ENCODE measurements at regions not wholly inside any gene's neighbourhood (a gene's known extent, or its start where the extent isn't known, plus 50 kb on each side); places are given as distances from the start of the nearest gene placed in this dataset.

DNA sequence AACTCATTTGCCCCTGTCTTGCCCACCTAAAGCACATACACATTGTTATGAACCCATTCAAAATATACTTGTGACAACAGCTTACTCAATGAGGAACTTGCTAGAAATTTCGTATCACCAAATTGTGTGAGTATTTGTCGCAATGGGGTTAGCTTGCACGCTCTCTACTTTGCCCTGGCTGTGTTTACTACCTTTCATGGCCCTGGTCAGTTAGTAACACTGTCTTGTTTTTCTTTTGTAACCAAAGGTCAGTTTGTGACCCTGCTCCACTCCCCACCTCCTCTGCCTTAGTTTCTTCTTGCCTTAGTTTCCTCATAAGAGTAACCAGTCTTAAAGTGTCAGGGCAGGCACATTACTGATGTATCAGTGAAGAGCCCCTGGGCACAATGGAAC is 205.8 kb upstream of the EEA1 start:
- no peak for DNase-seq (ENCODE audit: low read depth)

DNA sequence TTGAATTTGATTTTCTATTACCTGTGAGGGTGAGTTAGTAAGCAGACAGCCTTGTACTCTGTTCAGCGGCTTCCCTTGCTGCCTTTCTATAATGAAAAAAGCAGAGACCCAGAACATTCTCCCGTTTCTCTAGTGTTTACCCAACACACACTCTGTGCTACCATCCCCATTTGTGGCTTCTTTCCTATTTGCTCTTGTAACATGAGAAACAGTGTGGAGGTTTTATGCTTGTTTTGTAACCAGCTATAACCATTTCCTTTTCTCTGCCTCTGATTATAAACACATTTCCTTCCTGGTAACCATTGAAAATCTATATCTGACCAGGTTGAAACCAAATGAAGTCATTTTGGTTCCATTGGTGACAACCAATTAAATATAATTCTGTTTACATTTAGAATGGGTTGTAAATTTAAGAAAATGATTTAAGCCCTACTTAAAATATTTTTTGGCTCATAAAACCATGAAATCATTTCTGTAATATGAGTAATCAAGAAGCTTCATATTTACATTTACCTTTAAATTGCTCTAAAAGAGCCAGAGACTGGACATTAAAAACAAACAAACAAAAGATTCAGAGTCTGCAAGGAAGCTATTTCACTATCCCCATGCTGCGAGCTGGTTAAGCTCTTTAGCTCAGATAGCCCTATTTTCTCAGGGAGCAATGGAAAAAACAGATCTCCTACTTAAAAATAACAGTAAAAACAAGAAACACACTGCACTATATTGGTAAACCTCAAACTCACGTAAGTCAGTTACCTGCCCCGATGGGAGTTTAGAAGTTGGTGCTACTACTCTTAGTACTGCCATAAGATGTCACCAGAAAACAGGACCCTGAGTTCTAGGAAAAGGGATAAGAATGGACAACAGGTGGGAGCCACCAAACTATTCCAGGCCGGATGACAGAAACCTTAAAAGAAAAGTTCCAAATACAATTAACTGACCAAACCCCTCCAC is 206.5 kb upstream of the EEA1 start:
- DNase-seq (ENCODE audit: low read depth) = peak; percentile 82

DNA sequence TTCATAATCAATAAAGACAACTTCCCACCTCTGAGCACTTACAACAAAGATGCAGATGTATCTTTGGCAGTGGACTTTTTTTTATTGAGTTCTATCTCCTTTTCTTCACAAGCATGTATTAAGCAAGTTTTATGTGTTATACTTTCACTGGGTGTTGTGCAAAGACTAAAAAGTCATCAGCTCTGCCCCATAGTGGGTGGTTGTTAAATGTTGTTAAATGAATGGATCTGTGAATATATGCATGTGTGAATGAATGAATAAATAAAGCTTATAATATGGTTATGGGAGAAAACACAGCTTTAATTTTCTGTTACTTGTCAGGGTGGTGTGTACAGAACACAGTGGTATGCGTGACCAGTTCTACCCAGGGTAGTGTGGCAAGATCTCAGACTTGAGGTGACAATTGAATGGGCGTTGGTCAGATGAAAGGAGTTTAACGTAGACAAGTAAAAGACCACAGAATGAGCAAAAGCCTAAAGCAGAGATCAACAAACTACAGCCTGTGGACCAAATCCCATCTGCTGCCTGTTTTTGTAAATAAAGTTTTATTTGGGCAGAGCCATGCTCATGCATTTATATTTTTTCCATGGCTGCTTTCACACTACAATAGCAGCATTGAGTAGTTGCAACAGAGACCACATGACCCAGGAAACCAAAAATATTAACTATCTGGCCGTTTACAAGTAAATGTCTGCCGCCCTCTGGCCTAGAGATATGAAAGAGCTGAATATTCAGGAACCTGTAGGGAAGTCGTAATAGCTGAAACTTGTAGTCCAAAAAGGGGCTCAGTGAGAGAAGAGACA is 207.4 kb upstream of the EEA1 start:
- no peak for DNase-seq (ENCODE audit: low read depth)

DNA sequence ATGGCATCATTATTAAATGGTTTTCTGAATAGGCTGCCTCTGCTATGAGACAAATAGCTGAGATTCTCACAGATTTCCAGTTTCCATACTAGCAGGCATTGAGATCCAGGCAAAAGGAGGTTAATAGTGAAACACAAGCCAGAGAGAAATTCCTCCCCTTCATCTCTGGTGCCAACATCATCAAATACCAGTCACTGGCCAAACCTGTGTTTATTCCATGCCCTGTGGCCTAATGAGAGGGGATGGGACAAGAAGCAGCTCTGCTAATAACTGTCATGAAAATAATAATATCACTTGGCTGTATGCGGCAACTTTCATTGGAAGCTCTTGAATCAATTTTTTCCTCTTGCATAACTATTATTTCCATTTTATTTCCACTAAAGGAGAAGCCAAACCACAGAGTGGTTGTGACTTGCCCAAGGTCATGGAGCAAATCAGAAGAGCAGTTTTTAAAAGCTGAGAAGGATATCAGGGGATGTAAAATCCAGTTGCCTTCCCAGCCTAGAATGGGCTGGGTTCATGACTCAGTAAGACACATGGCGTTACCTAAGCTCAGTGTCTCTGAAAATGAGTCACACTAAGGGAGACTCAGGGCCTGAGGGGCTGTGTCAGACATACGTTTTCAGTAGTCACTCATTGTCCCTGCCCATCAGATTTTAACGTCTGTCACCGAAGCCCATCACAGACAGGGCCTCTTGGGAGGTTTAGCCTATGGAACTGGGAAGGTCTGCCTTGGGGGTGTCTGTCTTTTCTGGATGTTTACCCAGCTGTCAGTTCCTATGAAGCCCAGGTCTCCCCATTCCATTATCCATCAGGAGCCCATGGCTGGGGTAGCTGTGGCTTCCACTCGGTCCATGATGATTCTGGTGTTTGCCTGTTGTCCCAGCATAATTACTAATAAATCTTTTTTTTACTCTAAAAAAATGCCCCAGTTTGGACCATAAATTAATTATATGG is 208.8 kb upstream of the EEA1 start:
- peak; percentile 80 for DNase-seq (ENCODE audit: low read depth)

DNA sequence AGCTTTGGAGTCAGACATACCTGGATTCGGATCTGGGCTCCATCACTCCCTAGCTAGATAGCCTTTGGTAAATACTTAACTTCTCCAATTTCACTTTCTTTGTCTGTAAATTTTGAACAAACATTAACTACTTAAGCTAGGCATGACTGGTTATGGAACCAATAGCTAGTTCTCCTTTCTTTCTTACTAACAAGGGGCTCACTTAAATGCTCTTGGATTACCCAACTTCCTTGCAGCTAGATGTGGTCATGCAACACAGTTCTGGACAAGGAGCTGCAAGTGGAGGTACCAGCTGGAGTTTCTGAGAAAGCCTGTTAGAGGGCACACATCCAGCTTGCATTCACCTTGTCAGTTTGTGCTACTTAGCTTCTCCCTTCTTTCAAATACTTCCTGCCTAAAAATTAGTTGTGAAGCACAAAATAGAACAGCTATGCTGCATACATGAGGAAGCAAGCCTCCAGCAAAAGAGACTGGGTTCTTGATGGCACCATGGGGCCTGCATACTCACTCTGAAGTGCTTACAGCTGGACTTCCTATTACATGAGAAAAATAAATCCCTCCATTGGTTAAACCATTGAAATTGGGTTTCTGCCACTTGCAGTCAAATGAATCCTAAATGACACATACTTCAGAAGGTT is 210.1 kb upstream of the EEA1 start:
- DNase-seq (ENCODE audit: low read depth) = no peak

DNA sequence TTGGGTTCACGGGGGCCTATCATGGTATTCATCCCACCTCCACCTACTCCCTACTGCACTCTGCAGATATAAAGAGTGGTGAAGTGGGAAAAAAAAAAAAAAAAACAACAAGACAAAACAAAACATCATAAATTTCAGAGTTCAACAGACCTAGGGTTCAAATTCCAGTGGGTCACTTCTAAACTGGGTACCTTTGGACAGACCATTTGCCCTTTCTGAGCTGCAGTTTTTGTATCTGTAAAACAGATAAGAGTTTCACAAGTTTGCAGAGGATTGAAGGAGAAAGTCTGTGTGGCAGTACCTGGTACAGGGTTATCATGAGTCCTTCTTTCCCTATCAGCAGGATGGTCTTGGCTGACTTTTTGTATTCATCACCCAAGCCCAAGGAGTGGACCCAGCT is 211.2 kb upstream of the EEA1 start:
- DNase-seq (ENCODE audit: low read depth) = no peak

DNA sequence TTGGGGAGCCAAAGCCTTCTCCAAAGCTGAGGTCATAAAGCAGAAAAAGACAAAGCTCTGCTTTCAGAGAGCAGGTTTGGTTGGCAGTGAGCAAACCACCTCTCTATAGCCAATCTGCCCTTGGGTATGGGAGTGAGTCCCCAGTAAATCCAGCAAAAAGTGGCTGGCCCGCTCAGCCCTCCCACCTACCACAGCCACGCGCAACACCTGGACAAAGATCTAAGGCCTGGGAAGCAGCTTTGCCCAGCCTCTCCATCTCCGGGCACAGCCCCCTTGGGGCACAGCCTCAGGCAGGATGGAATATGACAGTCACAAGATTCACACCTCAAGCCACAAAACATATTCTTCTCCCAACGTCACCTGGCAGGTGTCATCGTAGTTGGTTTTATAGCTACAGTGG is 211.7 kb upstream of the EEA1 start:
- no peak for DNase-seq (ENCODE audit: low read depth)

DNA sequence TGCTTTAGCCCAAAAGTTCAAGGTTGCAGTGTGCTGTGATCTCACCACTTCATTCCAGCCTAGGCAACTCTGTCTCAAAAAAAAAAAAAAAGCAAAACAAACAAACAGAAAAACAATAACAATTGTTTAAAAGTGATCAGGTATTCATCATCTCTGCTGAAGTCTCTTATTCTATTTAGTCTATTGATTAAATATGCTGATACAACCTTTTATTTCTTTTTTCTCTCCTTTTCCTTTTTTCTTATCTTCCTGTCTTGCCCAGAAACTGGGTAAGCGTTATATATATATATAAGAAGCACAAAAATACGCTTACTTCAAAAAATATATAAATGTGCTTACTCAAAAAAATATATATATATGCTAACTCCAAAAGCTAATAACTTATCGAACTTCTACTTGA is 213.8 kb upstream of the EEA1 start:
- DNase-seq (ENCODE audit: low read depth) = no peak

DNA sequence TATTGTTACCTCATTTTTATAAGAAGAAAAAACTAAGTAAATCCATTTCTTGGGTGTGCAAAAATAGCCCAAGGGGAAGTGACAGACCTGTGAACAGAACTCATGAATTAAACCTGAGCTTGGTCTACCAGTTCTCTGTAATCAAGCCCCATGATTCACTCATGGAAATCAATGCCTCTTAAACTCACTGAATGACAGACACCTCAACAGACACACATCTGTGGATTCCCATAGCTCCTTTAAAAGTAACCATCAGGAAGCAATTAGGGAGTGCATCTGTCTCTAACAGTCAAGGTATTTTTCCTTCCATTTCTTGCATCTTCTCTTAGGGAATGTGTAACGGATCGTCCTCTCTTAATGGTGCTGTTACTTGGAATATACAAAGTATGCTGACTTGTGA is 215.0 kb upstream of the EEA1 start:
- DNase-seq (ENCODE audit: low read depth) = no peak

DNA sequence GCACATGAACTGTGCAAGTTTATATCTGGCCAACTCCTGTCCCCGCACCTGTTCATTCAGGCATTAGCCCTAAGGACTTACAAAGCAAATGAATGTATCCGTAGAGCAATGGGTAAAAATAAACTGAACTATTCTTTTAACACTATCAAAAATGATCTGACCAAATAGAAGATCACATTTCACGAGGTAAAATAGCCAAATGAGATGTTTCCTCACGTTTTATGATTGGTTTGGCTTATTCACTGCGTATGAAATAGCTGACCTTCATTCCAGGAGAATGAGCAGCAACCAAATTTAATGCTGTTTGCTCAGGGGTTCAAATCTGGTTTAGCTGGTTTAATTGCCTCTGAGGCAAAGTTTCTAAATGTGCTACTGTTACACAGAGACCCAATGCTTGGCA is 216.0 kb upstream of the EEA1 start:
- DNase-seq (ENCODE audit: low read depth) = no peak

DNA sequence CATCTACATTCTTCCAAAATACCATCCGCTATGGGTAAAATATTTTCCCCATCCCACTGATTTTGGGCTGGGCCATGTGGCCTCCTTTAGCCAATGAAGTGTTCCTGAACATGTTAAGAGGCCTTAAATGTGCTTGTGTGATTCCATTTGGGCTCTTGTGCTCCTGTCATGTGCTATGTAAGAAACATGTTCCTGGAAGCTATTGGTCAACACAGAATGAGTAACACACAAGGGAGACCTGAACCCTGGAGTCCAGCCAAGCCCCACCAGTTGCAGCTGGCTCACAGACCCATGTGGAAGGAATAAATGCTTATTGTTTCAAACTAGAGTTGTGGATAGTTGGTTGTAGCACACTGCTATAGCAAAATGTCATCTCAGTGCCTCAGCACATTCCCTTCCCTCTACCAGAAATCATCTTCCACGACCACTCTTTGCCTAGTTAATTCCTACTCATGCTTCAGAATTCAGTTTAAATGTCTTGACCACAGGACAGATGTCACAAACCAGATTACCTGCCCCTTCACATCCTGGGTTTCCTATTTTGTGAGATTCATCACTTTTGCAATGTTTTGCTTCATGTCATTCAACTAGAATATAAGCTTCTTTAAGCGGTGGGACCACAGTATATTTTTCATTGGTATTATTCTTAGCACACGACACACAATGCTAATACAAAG is 217.3 kb upstream of the EEA1 start:
- peak; percentile 20 for DNase-seq (ENCODE audit: low read depth)

DNA sequence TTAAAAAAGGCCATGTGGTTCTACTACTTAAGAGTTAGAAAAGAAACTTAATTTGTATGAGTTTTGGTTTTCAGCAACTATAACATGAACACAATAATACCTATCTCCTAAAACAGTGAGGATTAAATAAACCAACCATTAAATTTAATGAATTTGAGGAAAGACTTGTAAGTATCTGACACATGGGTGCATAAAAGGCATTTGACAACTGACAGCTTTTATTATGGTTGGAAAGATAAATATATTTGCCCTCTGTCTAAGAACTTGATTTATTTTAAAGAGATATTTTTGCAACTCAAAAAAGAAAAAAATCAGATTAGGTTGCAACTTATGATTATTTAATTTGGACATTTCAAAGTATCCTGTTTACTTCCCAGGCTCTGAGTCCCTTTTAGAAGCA is 217.9 kb upstream of the EEA1 start:
- DNase-seq (ENCODE audit: low read depth) = no peak

DNA sequence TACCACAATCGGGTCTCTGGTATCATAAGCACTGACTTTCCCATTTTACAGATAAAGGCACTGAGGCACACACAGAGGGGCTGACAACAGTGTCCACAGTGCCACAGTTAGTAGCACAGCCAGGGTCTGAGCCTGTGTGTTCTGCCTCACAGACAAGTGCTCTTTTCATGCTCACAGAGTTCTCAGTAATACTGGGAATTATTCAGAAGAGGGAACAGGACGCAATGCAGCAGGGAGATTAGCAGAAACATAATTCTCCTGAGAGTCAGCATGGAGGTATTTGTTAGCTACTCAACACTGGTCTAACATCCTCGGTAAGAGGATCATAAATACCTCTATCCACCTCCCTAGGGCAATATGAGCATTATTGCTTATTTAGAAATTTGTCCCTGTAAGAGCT is 219.3 kb upstream of the EEA1 start:
- no peak for DNase-seq (ENCODE audit: low read depth)

DNA sequence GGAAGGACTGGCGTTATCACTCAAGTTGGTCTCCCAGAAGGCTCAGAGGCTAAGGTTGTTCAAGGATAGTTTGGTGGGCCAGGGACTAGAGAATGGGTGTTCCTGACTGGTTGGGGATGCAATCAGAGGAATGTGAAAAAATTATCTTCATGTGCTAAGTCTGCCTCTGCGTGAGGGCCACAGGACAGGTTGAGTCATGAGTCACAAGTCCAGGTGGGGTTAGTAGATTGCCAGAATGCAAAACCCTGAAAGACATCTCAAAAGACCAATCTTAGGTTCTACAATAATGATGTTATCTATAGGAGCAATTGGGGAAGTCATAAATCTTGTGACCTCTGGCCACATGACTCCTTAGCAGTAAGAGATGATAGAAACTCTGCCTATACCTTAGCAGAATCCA is 220.1 kb upstream of the EEA1 start:
- no peak for DNase-seq (ENCODE audit: low read depth)

DNA sequence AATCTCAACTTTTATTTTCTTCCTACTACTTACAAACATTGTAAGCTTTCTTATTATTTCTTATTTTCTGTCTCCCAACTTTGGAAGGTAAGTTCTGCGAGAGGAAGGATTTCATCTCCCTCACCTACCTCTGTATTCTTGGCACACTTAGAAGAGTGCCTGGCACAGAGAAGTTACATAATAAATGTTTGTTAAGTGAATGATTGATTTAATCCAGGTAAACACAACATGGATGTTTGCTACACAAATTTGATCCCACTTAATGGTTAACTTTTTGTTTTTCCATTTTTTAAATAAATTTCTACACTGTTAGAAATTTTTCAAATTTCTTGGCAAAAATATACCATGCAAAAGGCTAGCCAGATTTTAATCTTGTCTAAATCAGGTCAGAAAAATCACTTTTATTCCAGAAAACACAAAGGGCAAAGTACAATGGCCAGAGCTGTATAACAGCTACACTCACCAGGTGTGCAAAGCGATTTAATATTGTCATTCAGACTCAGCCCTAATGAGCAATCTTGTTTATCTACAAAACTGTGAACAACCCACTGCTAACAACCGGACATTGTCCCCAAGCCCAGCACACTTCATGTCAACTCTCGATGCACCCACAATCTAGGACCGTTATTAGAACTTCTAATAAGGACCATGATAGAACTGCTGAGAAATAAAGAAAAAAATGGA is 222.1 kb upstream of the EEA1 start:
- DNase-seq (ENCODE audit: low read depth) = no peak

DNA sequence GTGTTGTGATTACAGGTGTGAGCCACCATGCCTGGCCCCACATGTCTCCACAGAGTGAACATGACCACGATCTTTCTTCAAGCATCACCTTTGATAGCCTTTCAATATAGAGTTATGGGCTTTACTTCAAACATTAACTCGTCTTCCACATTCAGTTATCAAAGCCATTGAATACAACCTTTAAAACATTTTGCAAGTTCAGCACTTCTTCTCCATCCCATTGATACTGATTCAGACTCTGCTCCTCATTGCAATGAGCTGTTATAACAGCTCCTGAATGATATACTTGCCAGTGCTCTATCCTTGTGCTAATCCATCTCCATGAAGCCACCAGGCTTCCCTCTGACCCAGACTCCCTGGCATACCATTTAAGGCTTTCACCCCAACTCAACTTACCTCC is 223.5 kb upstream of the EEA1 start:
- DNase-seq (ENCODE audit: low read depth) = no peak

DNA sequence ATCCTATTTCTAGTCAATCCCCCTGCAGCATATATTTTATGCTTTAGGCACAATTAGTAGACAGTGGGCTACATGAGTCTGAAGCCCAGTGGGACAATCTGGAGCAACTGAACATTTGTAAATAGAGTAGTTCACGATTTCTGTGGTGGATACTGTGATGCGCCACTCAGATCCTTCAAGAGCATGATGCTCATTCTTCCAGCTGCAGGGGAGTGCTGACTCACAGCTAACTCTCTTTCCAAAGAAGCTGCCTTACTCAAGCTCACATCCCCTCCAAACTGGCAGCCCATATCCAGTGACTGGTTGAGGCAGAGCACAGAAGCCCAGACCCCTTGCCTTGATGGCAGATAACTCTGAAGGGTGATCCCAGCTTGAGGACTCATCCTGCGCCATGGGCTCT is 224.2 kb upstream of the EEA1 start:
- peak; percentile 41 for DNase-seq (ENCODE audit: low read depth)

DNA sequence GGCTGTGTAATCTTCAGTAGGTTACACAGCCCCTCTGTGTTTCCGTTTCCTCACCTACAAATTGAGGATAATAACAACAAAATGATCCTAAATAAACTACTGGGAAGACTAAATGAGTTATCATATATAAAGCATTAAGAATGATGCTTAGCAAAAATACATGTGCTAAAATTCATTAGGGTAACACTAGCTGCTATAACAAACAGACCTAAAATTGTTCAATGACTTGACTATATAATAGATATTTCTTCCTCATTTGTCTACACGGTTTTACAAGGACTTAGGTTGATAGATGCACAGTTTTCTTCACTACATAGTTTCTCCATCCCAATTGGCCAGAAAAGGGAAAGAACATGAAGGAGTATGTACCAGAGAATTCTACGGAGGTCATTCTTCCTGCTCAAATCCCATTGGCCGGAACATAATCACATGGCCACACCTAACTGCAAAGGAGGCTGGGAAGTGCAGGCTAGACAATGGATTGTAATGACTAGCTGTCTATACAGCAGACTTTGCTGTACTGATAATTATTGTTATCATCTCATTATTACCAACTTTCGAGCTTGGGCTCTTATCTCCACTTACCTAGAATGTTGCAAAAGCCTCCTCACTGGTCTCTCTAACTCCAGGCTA is 223.5 kb upstream of the NUDT4 start:
- no peak for DNase-seq (ENCODE audit: low read depth)

DNA sequence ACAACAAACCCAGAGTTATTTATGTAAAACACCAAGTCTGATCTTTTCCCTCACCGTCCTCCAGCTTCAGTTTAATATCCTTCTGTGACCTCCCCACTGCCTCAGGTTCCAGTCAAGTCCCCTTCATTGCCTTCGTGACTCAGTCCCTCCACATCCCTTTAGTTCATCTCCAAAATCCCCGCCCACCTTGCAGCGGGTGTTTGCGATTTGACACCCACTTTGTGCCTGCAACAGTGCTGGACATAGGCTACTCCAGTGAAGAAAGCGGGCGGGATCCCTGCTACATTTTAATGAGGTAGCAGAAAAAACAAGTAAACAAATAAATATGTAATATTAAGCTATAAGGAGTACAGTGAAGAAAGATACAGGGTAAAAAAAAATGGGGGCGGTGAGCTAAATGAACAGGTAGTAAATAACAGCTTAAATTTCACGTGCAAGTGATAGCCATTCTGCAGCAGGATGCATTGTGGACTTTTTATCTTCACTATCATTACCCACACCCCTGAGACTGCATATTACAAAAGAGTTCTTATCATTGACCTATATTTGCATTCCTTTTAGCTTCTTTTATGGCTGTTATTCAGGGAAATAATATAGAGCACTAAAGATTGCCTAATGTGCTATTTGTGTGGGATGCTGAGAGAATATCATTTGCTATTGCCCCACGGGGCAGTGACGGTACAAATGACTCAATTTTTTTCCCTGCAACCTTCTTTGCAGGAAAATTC is 222.8 kb upstream of the NUDT4 start:
- DNase-seq (ENCODE audit: low read depth) = no peak
